ENCODE measurements at regions not wholly inside any gene's neighbourhood (a gene's known extent, or its start where the extent isn't known, plus 50 kb on each side); places are given as distances from the start of the nearest gene placed in this dataset.

DNA sequence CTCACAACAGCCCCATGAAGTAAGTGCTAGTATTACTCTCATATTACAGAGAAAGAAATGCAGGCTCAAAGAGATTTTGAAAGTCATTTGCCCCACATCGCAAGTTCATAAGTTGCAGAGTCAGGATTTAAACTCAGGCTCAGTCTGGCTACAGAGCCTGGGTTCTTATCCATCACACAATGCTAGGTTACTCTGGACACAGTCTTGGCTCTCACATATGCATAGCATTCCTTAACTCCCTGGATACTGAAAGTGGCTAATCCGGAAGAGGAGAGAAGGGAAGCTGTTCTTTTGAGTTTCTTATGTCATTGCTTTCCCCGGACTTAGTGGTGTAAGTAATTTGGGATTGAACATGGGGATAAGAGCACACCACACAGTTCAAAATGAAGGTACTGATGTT lies 357.4 kb upstream of the PLXNA2 start:
- TF ChIP-seq, protein P1, sequence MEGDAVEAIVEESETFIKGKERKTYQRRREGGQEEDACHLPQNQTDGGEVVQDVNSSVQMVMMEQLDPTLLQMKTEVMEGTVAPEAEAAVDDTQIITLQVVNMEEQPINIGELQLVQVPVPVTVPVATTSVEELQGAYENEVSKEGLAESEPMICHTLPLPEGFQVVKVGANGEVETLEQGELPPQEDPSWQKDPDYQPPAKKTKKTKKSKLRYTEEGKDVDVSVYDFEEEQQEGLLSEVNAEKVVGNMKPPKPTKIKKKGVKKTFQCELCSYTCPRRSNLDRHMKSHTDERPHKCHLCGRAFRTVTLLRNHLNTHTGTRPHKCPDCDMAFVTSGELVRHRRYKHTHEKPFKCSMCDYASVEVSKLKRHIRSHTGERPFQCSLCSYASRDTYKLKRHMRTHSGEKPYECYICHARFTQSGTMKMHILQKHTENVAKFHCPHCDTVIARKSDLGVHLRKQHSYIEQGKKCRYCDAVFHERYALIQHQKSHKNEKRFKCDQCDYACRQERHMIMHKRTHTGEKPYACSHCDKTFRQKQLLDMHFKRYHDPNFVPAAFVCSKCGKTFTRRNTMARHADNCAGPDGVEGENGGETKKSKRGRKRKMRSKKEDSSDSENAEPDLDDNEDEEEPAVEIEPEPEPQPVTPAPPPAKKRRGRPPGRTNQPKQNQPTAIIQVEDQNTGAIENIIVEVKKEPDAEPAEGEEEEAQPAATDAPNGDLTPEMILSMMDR (conservative IDR thresholded peaks at IDR 0.05; ENCODE audit: low read depth in 2 of 2), result no peak
- TF ChIP-seq, protein P2, sequence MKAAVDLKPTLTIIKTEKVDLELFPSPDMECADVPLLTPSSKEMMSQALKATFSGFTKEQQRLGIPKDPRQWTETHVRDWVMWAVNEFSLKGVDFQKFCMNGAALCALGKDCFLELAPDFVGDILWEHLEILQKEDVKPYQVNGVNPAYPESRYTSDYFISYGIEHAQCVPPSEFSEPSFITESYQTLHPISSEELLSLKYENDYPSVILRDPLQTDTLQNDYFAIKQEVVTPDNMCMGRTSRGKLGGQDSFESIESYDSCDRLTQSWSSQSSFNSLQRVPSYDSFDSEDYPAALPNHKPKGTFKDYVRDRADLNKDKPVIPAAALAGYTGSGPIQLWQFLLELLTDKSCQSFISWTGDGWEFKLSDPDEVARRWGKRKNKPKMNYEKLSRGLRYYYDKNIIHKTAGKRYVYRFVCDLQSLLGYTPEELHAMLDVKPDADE (IDR thresholded peaks at IDR 0.05), result no peak
- TF ChIP-seq ZNF331 (CRISPR knock-in tag; IDR thresholded peaks at IDR 0.05; ENCODE audit: low read depth) (no peak), EZH2 (IDR thresholded peaks at IDR 0.05; ENCODE audit: low read depth, unreplicated experiment) (no peak), POLR2AphosphoS5 (IDR thresholded peaks at IDR 0.05; ENCODE audit: low read depth) (no peak), EZH2phosphoT487 (IDR thresholded peaks at IDR 0.05; ENCODE audit: unreplicated experiment) (no peak)

Data from GM23338 (cell line).